Smooth muscle cell (in vitro differentiated cells): ENCODE measurements at regions not wholly inside any gene's neighbourhood (a gene's known extent, or its start where the extent isn't known, plus 50 kb on each side); places are given as distances from the start of the nearest gene placed in this dataset.

Experiments
- DNase-seq: peaks from one replicate; lab custom pipeline; 2025; ENCODE audit not compliant: unreplicated experiment; lab: John Stamatoyannopoulos, UW
- H2AFZ ChIP-seq: fragments of 200-600 bp; sonication (generic); 2 replicates; pipeline ENCODE4 v1.6.0; 2016; ENCODE audit warnings: antibody characterized with exemption, low read depth, mild to moderate bottlenecking
- H3F3A ChIP-seq: fragments of 200-600 bp; sonication (generic); 2 replicates; pipeline ENCODE4 v1.6.0; 2017; ENCODE audit warnings: antibody characterized with exemption, low read depth
- H3K27ac ChIP-seq: fragments of 200-600 bp; sonication (generic); 2 replicates; pipeline ENCODE4 v1.5.1; 2016; ENCODE audit warnings: low read depth, mild to moderate bottlenecking
- H3K27me3 ChIP-seq: fragments of 200-600 bp; sonication (generic); 2 replicates; pipeline ENCODE4 v1.6.1; 2016; ENCODE audit warnings: low read depth, mild to moderate bottlenecking
- H3K36me3 ChIP-seq: fragments of 200-600 bp; sonication (generic); 2 replicates; pipeline ENCODE4 v1.5.1; 2016; ENCODE audit warnings: low read depth
- H3K4me1 ChIP-seq: fragments of 200-600 bp; sonication (generic); 2 replicates; pipeline ENCODE4 v1.5.1; 2016; ENCODE audit warnings: low read depth
- H3K4me2 ChIP-seq: fragments of 200-600 bp; sonication (generic); 2 replicates; pipeline ENCODE4 v1.6.0; 2016; ENCODE audit warnings: mild to moderate bottlenecking
- H3K4me3 ChIP-seq: fragments of 200-600 bp; sonication (generic); 2 replicates; pipeline ENCODE4 v1.5.1; 2016; ENCODE audit warnings: mild to moderate bottlenecking
- H3K79me2 ChIP-seq: fragments of 200-600 bp; sonication (generic); 2 replicates; pipeline ENCODE4 v1.6.0; 2016; ENCODE audit warnings: low read depth, mild to moderate bottlenecking
- H3K9ac ChIP-seq: fragments of 200-600 bp; sonication (generic); 2 replicates; pipeline ENCODE4 v1.6.0; 2016; ENCODE audit warnings: low read depth
- H3K9me3 ChIP-seq: fragments of 200-600 bp; sonication (generic); replicated peaks from 2 replicates; pipeline ENCODE4 v1.5.1; 2016; ENCODE audit warnings: low read depth
- H4K20me1 ChIP-seq: fragments of 200-600 bp; sonication (generic); 2 replicates; pipeline ENCODE4 v1.6.0; 2016; ENCODE audit warnings: low read depth
- WGBS: methylation state at CpG from one replicate; pipeline ENCODE4 v1.1.7; 2016; ENCODE audit warnings: low lambda C conversion rate; 5-methylcytosine and 5-hydroxymethylcytosine counted together
- TF ChIP-seq, protein P1 (sequence below): fragments of 200-600 bp; sonication (generic); IDR thresholded peaks from 2 replicates; pipeline ENCODE4 v1.5.1; 2017; ENCODE audit warnings: borderline replicate concordance, mild to moderate bottlenecking, antibody characterized with exemption; ENCODE audit not compliant: insufficient read depth, poor library complexity, severe bottlenecking

DNA sequence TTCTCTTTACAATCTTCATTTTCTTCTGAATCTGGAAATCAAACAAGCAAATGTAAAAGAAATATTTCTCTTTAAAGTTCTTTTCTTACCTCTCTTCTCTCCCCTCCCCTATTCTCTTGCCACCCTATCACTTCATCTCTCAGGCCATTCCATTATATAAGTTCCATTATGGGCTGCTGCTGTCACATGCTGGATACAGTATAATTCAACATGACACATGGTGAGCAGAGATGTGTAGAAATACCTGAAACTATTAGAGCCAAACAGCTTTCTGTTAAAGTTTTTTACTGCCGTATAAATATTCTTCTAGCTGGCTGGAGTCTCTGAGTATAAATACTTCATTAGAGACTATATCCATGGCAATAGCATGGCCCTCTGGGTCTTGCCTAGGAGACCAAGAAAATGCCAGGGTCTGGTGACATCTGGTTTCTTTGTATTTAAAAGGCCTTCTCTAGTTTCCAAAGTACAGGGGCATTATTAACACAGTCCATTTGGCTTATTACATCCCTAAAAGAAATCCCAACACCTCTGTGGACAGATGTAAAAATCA lies 139.6 kb downstream of the TFAP2B start:
- H3K4me3 ChIP-seq = no peak overlapping the region
- TF ChIP-seq, protein P1, sequence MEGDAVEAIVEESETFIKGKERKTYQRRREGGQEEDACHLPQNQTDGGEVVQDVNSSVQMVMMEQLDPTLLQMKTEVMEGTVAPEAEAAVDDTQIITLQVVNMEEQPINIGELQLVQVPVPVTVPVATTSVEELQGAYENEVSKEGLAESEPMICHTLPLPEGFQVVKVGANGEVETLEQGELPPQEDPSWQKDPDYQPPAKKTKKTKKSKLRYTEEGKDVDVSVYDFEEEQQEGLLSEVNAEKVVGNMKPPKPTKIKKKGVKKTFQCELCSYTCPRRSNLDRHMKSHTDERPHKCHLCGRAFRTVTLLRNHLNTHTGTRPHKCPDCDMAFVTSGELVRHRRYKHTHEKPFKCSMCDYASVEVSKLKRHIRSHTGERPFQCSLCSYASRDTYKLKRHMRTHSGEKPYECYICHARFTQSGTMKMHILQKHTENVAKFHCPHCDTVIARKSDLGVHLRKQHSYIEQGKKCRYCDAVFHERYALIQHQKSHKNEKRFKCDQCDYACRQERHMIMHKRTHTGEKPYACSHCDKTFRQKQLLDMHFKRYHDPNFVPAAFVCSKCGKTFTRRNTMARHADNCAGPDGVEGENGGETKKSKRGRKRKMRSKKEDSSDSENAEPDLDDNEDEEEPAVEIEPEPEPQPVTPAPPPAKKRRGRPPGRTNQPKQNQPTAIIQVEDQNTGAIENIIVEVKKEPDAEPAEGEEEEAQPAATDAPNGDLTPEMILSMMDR = no peak

DNA sequence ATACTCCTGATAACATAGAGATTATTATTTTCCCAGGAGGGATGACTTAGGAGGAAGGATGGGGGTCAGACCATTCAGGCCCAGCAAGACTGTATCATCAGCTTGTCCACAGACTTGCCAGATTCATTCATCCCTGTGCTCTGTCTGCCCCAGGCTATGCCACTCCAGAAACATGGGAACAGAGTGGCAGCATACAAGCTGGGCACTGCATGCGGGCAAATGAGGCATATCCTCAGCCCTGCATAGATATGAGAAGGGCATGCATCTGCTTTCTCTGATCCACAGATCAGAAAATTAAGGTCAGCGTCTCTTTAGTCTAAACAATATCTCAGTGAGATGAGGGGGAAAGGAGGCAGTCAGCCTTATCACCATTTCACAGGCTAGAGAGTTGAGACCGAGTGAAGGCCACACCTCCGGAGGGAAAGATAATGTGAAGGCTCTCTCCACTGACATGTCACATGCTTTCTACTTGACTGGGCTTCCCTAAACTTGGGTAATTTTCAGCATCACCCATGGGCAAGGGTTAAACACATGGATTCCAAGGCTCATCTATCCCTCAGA lies 140.5 kb downstream of the TFAP2B start:
- no peak overlapping the region for H3K4me2 ChIP-seq
- H3K27me3 ChIP-seq = peaks cover 4% of the 10 kb centered on the region
- WGBS = 86% methylated on average over 4 of the region's 4 CpGs
- H3F3A ChIP-seq = no peaks in the 10 kb centered on the region
- H4K20me1 ChIP-seq = no peaks in the 10 kb centered on the region
- no peak overlapping the region for H3K9ac ChIP-seq
- no peak overlapping the region for H3K27ac ChIP-seq
- no peaks in the 10 kb centered on the region for H3K4me1 ChIP-seq
- no peaks in the 10 kb centered on the region for H3K36me3 ChIP-seq
- H3K9me3 ChIP-seq = no peaks in the 10 kb centered on the region
- TF ChIP-seq, protein P1 = no peak
- no peak overlapping the region for H2AFZ ChIP-seq
- no peak for DNase-seq
- no peak overlapping the region for H3K4me3 ChIP-seq
- no peaks in the 10 kb centered on the region for H3K79me2 ChIP-seq

More for the DNA sequence above, 139.6 kb downstream of the TFAP2B start:
- no peak for DNase-seq
- WGBS = 100% methylated on average over 1 of the region's 1 CpG
- Histone ChIP-seq H3K27ac (no peak overlapping the region), H3K4me1 (no peaks in the 10 kb centered on the region), H3K27me3 (peaks cover 4% of the 10 kb centered on the region), H3F3A (no peaks in the 10 kb centered on the region), H3K79me2 (no peaks in the 10 kb centered on the region), H3K36me3 (no peaks in the 10 kb centered on the region), H3K4me2 (no peak overlapping the region), H2AFZ (no peak overlapping the region), H4K20me1 (no peaks in the 10 kb centered on the region), H3K9ac (no peak overlapping the region), H3K9me3 (no peaks in the 10 kb centered on the region)

DNA sequence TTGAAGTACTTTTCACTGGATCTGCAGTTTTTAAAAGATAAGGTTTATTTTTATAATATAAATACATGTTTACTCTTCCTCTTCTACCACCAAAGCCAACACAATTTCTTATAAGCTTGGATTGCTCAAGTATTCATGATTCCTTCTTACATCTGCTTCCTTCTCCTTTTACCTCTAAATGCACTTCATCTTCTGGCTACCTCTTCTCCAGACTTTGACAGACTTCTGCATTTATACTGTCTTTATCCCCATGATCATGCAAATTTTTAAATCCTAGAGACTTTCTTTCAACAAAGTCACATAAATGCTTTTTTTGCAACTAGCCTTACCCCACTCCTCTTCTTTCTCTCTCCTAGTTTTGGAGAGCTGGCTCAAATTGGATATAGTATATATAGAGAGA lies 142.9 kb downstream of the TFAP2B start:
- H3K4me2 ChIP-seq = no peak overlapping the region
- no peak overlapping the region for H3K9ac ChIP-seq
- no peaks in the 10 kb centered on the region for H3F3A ChIP-seq
- H3K27me3 ChIP-seq = peaks cover 4% of the 10 kb centered on the region
- TF ChIP-seq, protein P1 = no peak
- no peaks in the 10 kb centered on the region for H3K9me3 ChIP-seq
- no peaks in the 10 kb centered on the region for H3K79me2 ChIP-seq
- H2AFZ ChIP-seq = no peak overlapping the region
- no peaks in the 10 kb centered on the region for H3K4me1 ChIP-seq
- H3K27ac ChIP-seq = no peak overlapping the region
- H4K20me1 ChIP-seq = no peaks in the 10 kb centered on the region
- H3K4me3 ChIP-seq = no peak overlapping the region
- no peak for DNase-seq
- H3K36me3 ChIP-seq = no peaks in the 10 kb centered on the region

DNA sequence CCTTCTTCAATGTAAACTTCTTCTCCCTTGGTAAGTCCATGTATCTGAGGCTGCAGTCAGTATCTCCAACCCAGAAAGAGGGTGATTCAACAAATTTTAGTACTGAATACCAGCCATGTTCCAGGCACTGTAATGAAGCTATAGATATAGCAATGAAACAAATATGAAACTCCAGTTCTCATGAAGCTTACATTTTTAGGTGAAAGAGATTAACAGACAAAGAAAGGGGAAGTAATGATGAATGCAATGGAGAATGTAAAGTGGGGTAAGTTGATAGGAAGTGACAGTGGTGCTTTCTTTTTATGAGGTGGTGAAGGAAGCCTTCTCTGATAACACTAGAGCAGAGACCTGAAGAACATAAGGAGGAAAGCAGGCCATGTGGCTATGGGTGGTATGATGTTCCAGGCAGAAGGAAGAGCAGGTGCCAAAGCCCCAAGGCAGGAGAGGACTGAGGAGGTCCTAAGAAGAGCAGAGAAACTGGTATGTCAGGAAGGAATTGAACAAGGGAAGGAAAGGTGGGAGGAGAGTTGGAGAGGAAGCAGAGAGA lies 143.6 kb downstream of the TFAP2B start:
- no peaks in the 10 kb centered on the region for H3K4me1 ChIP-seq
- H3K36me3 ChIP-seq = no peaks in the 10 kb centered on the region
- H2AFZ ChIP-seq = no peak overlapping the region
- no peak overlapping the region for H3K4me3 ChIP-seq
- H4K20me1 ChIP-seq = no peaks in the 10 kb centered on the region
- H3K79me2 ChIP-seq = no peaks in the 10 kb centered on the region
- no peaks in the 10 kb centered on the region for H3K9me3 ChIP-seq
- no peak overlapping the region for H3K27ac ChIP-seq
- TF ChIP-seq, protein P1 = no peak
- H3K4me2 ChIP-seq = no peak overlapping the region
- H3K9ac ChIP-seq = no peak overlapping the region
- peaks cover 4% of the 10 kb centered on the region for H3K27me3 ChIP-seq
- H3F3A ChIP-seq = no peaks in the 10 kb centered on the region
- DNase-seq = no peak
